Glutamatergic neuron (in vitro differentiated cells): ENCODE measurements at regions not wholly inside any gene's neighbourhood (a gene's known extent, or its start where the extent isn't known, plus 50 kb on each side); places are given as distances from the start of the nearest gene placed in this dataset.

Source experiments
- DNase-seq: peaks from one replicate; pipeline ENCODE4 v3.0.0; 2022
- H3K27ac Mint-ChIP-seq: one replicate; pipeline ENCODE4 v1.8.0; 2020; ENCODE audit warnings: mild to moderate bottlenecking, mixed read lengths, inconsistent platforms; ENCODE audit not compliant: unreplicated experiment
- H3K27me3 Mint-ChIP-seq: one replicate; pipeline ENCODE4 v1.8.0; 2020; ENCODE audit warnings: mild to moderate bottlenecking, moderate library complexity, mixed read lengths, inconsistent platforms; ENCODE audit not compliant: unreplicated experiment
- H3K36me3 Mint-ChIP-seq: one replicate; pipeline ENCODE4 v1.8.0; 2020; ENCODE audit warnings: mild to moderate bottlenecking, mixed read lengths, inconsistent platforms; ENCODE audit not compliant: unreplicated experiment
- H3K4me1 Mint-ChIP-seq: one replicate; pipeline ENCODE4 v1.8.0; 2020; ENCODE audit warnings: mild to moderate bottlenecking, low read depth, mixed read lengths, inconsistent platforms; ENCODE audit not compliant: unreplicated experiment
- H3K4me3 Mint-ChIP-seq: one replicate; pipeline ENCODE4 v1.8.0; 2020; ENCODE audit warnings: mild to moderate bottlenecking, mixed read lengths, inconsistent platforms; ENCODE audit not compliant: unreplicated experiment
- H3K9me3 Mint-ChIP-seq: one replicate; pipeline ENCODE4 v1.8.0; 2020; ENCODE audit warnings: mild to moderate bottlenecking, moderate library complexity, mixed read lengths, inconsistent platforms; ENCODE audit not compliant: unreplicated experiment
- TF ChIP-seq, protein P1 (sequence below): fragments of 200-600 bp; sonication (generic); IDR thresholded peaks from one replicate; pipeline ENCODE4 v1.5.0; 2021; ENCODE audit not compliant: partially characterized antibody, unreplicated experiment

DNA sequence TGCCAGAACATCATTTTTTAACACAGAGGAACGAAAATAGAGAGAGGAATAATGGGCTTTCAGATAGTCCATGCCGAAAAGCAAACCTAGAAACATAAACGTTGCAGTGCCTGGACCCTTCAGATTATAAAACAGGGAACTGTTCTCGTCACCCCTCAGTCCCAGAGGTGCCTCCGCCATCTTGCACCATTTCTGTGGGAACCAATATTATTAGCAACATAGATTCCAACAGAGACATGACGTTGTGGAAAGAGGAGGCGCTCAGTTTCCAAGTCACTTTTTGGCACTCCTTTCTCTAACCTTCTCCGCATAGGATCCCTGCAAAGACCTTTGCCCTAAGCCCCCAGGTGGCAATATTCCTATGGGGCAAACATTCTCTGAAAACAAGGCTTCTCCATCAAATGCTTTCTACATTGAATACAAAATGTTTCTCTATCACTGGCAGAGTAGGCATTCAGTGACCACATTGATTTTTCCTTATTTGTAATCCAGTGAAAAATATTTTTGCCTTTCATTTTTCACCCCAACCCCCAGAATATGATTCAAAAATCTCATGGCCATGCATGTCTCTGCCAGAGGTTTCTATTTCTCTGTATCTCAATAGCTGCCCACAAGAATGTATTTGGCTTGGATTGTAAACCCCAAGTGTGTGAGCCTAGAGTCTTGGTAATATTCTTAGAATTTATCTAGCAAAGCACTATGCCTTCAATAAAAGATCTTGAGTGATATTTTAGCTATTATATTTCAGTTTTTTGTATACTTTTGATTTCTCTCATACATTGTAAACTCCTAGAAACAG, 500.8 kb upstream of the WWC1 start:
- H3K4me3 Mint-ChIP-seq: no peak overlapping the region
- no peak overlapping the region for H3K27ac Mint-ChIP-seq
- H3K27me3 Mint-ChIP-seq: peaks cover 2% of the 10 kb centered on the region
- TF ChIP-seq, protein P1, sequence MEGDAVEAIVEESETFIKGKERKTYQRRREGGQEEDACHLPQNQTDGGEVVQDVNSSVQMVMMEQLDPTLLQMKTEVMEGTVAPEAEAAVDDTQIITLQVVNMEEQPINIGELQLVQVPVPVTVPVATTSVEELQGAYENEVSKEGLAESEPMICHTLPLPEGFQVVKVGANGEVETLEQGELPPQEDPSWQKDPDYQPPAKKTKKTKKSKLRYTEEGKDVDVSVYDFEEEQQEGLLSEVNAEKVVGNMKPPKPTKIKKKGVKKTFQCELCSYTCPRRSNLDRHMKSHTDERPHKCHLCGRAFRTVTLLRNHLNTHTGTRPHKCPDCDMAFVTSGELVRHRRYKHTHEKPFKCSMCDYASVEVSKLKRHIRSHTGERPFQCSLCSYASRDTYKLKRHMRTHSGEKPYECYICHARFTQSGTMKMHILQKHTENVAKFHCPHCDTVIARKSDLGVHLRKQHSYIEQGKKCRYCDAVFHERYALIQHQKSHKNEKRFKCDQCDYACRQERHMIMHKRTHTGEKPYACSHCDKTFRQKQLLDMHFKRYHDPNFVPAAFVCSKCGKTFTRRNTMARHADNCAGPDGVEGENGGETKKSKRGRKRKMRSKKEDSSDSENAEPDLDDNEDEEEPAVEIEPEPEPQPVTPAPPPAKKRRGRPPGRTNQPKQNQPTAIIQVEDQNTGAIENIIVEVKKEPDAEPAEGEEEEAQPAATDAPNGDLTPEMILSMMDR: no peak
- peaks cover 2% of the 10 kb centered on the region for H3K9me3 Mint-ChIP-seq
- no peaks in the 10 kb centered on the region for H3K36me3 Mint-ChIP-seq
- DNase-seq: no peak
- H3K4me1 Mint-ChIP-seq: peaks cover 1% of the 10 kb centered on the region

DNA sequence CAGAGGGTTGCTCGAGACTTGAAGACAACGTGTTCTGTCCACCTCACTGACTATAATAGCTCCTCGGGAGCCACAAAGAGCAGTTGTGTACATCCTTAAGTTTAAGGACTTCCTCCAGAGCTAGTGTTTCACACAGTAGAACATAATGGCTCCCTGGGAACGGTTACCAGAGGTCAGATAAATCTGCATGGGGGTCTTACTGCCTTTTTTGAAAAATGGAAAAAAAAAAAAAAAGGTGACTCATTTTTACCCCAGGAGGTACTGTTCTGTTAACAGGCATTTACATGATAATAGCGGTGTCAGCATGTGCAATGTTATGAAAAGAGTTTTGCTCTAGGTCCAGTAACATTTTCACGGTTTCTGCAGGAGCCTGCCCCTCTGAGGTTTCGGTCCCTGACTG, 498.9 kb upstream of the WWC1 start:
- peaks cover 2% of the 10 kb centered on the region for H3K27me3 Mint-ChIP-seq
- no peaks in the 10 kb centered on the region for H3K36me3 Mint-ChIP-seq
- TF ChIP-seq, protein P1: no peak
- H3K4me3 Mint-ChIP-seq: no peak overlapping the region
- H3K9me3 Mint-ChIP-seq: peaks cover 2% of the 10 kb centered on the region
- DNase-seq: no peak
- no peak overlapping the region for H3K27ac Mint-ChIP-seq
- peaks cover 1% of the 10 kb centered on the region for H3K4me1 Mint-ChIP-seq

- DNase-seq: no peak
- Mint-ChIP-seq H3K36me3 (no peaks in the 10 kb centered on the region), H3K27me3 (peaks cover under 1% of the 10 kb centered on the region), H3K27ac (no peak overlapping the region), H3K4me1 (peaks cover 1% of the 10 kb centered on the region), H3K4me3 (no peak overlapping the region), H3K9me3 (peaks cover 2% of the 10 kb centered on the region)
- TF ChIP-seq, protein P1: no peak
These were observed 497.7 kb upstream of the WWC1 start for GRCh38 chr5:167793700-167794099.

- Mint-ChIP-seq H3K4me3 (no peak overlapping the region), H3K36me3 (no peaks in the 10 kb centered on the region), H3K4me1 (peaks cover 1% of the 10 kb centered on the region), H3K9me3 (peaks cover 2% of the 10 kb centered on the region), H3K27ac (no peak overlapping the region), H3K27me3 (no peaks in the 10 kb centered on the region)
- TF ChIP-seq, protein P1: no peak
- no peak for DNase-seq
These were observed 497.3 kb upstream of the WWC1 start for GRCh38 chr5:167794121-167794520.

- no peak for DNase-seq
- H3K27ac Mint-ChIP-seq: no peak overlapping the region
- no peak overlapping the region for H3K4me3 Mint-ChIP-seq
- no peaks in the 10 kb centered on the region for H3K4me1 Mint-ChIP-seq
- H3K36me3 Mint-ChIP-seq: no peaks in the 10 kb centered on the region
- TF ChIP-seq, protein P1: no peak
- H3K9me3 Mint-ChIP-seq: no peaks in the 10 kb centered on the region
- H3K27me3 Mint-ChIP-seq: no peaks in the 10 kb centered on the region
These were observed 494.8 kb upstream of the WWC1 start for GRCh38 chr5:167796672-167797071.
